ENCODE measurements at regions not wholly inside any gene's neighbourhood (a gene's known extent, or its start where the extent isn't known, plus 50 kb on each side); places are given as distances from the start of the nearest gene placed in this dataset.

DNA sequence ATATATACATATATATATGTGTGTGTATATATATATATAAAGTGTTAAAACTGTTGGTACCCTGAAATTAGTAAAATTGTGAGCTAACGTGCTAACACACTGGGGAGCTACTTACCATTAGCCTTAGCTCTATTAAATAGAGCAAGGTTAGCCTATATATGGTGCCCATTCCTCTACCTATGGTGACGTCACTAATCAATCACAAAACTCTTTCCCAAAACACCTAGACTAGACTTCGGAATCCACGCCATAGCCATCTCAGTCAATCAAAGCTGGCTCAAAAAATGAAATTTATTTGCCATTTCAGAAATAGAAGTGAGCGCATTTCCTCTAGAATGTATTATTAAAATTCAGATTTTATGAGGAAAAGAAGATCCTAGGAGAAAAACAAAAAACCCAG, 229.0 kb upstream of the TENM3 start:
- H3K79me1 ChIP-seq (ENCODE audit: low read length): no peaks in the 10 kb centered on the region
- no peak overlapping the region for H3K9ac ChIP-seq (ENCODE audit: low read length)
- H3K56ac ChIP-seq (ENCODE audit: low read length): no peak overlapping the region
- H3K4ac ChIP-seq (ENCODE audit: low read depth, low read length): no peak overlapping the region
- no peak overlapping the region for H3K4me2 ChIP-seq (ENCODE audit: low read length)
- H2AK5ac ChIP-seq (ENCODE audit: low read length): no peak overlapping the region
- no peaks in the 10 kb centered on the region for H3K36me3 ChIP-seq (ENCODE audit: control insufficient read depth, insufficient read depth, low read length)
- H3K4me3 ChIP-seq (ENCODE audit: low read length): no peak overlapping the region
- no peak overlapping the region for H4K8ac ChIP-seq (ENCODE audit: low read depth, low read length)
- no peak overlapping the region for H3K27ac ChIP-seq (ENCODE audit: low read depth, low read length)
- no peaks in the 10 kb centered on the region for H3K4me1 ChIP-seq (ENCODE audit: control insufficient read depth, low read depth, low read length)
- H3K18ac ChIP-seq (ENCODE audit: low read length): no peak overlapping the region
- H2BK5ac ChIP-seq (ENCODE audit: low read length): no peak overlapping the region
- H2BK120ac ChIP-seq (ENCODE audit: low read depth, low read length): no peak overlapping the region
- no peaks in the 10 kb centered on the region for H3K27me3 ChIP-seq (ENCODE audit: insufficient read depth, low read length, poor library complexity)
- H2BK15ac ChIP-seq (replicated peaks; ENCODE audit: low read depth): no peak overlapping the region
- DNase-seq: no peak
- H3K79me2 ChIP-seq (ENCODE audit: control insufficient read depth, insufficient read depth, low read length): no peaks in the 10 kb centered on the region
- no peak overlapping the region for H3K23ac ChIP-seq (ENCODE audit: low read length)
- no peak overlapping the region for H4K5ac ChIP-seq (ENCODE audit: low read length)
- WGBS (ENCODE audit: extremely low coverage, insufficient coverage, low lambda C conversion rate): 100% methylated on average over 2 of the region's 5 CpGs

DNA sequence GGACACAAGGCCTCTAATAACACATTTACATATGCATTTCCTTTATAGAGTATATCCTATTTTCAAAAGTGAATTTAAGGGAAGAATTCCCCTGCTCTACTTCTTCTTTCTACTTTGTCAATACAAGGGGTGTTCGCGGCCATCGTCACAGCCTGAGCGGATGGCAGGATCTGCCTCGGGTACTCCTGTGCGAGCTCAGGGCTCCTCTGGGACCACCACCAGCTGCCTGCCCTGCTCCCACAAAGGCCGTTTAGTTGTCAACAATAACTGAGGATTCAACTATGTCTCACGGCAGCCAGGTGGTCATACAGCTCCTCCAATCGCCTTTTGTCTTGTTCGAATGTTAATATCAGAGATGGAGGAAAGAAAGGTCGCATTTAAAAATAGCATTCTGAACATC, 228.2 kb upstream of the TENM3 start:
- Histone ChIP-seq H4K5ac (ENCODE audit: low read length) (no peak overlapping the region), H3K36me3 (ENCODE audit: control insufficient read depth, insufficient read depth, low read length) (no peaks in the 10 kb centered on the region), H3K27me3 (ENCODE audit: insufficient read depth, low read length, poor library complexity) (no peaks in the 10 kb centered on the region), H4K8ac (ENCODE audit: low read depth, low read length) (no peak overlapping the region), H3K79me1 (ENCODE audit: low read length) (no peaks in the 10 kb centered on the region), H2AK5ac (ENCODE audit: low read length) (no peak overlapping the region), H3K79me2 (ENCODE audit: control insufficient read depth, insufficient read depth, low read length) (no peaks in the 10 kb centered on the region), H2BK5ac (ENCODE audit: low read length) (no peak overlapping the region), H3K27ac (ENCODE audit: low read depth, low read length) (no peak overlapping the region), H3K18ac (ENCODE audit: low read length) (no peak overlapping the region), H3K23ac (ENCODE audit: low read length) (no peak overlapping the region), H3K9ac (ENCODE audit: low read length) (no peak overlapping the region), H3K4me3 (ENCODE audit: low read length) (no peak overlapping the region), H2BK120ac (ENCODE audit: low read depth, low read length) (no peak overlapping the region), H3K4me1 (ENCODE audit: control insufficient read depth, low read depth, low read length) (no peaks in the 10 kb centered on the region), H2BK15ac (replicated peaks; ENCODE audit: low read depth) (no peak overlapping the region), H3K4ac (ENCODE audit: low read depth, low read length) (no peak overlapping the region), H3K56ac (ENCODE audit: low read length) (no peak overlapping the region), H3K4me2 (ENCODE audit: low read length) (no peak overlapping the region)
- no peak for DNase-seq
- WGBS (ENCODE audit: extremely low coverage, insufficient coverage, low lambda C conversion rate): no CpG with 5 or more reads among the region's 11 CpGs

- Histone ChIP-seq H3K4me1 (ENCODE audit: control insufficient read depth, low read depth, low read length) (no peaks in the 10 kb centered on the region), H3K4ac (ENCODE audit: low read depth, low read length) (no peak overlapping the region), H3K56ac (ENCODE audit: low read length) (no peak overlapping the region), H3K18ac (ENCODE audit: low read length) (no peak overlapping the region), H3K23ac (ENCODE audit: low read length) (no peak overlapping the region), H3K27ac (ENCODE audit: low read depth, low read length) (no peak overlapping the region), H2BK5ac (ENCODE audit: low read length) (no peak overlapping the region), H3K79me1 (ENCODE audit: low read length) (no peaks in the 10 kb centered on the region), H4K5ac (ENCODE audit: low read length) (no peak overlapping the region), H3K27me3 (ENCODE audit: insufficient read depth, low read length, poor library complexity) (no peaks in the 10 kb centered on the region), H3K9ac (ENCODE audit: low read length) (no peak overlapping the region), H2BK15ac (replicated peaks; ENCODE audit: low read depth) (no peak overlapping the region), H3K79me2 (ENCODE audit: control insufficient read depth, insufficient read depth, low read length) (no peaks in the 10 kb centered on the region), H3K4me2 (ENCODE audit: low read length) (no peak overlapping the region), H3K36me3 (ENCODE audit: control insufficient read depth, insufficient read depth, low read length) (no peaks in the 10 kb centered on the region), H2AK5ac (ENCODE audit: low read length) (no peak overlapping the region), H2BK120ac (ENCODE audit: low read depth, low read length) (no peak overlapping the region), H4K8ac (ENCODE audit: low read depth, low read length) (no peak overlapping the region), H3K4me3 (ENCODE audit: low read length) (no peak overlapping the region)
- no CpG with 5 or more reads among the region's 6 CpGs for WGBS (ENCODE audit: extremely low coverage, insufficient coverage, low lambda C conversion rate)
- no peak for DNase-seq
Observed at GRCh38 chr4:182015893-182016292, 227.3 kb upstream of the TENM3 start.

DNA sequence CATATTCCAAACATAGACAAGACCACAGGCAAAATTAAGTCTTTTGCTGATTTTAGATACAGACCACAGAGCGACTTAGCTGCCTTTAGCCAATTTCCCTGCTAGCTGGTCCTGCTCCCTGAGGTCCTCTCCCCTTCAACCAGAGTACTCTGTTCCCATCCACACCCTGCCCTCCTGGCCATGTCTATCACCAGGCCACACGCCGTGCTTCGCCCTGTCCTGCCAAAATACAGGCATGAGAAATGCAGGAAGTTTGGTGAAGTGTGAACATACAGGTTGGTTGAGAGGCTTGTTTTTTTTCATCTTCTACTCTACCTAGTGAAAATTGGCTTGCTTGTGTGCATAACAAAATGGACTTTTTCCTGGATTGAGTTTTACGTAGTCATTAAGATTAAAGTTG, 226.2 kb upstream of the TENM3 start:
- Histone ChIP-seq H3K79me1 (ENCODE audit: low read length) (no peaks in the 10 kb centered on the region), H3K4me3 (ENCODE audit: low read length) (no peak overlapping the region), H3K4me2 (ENCODE audit: low read length) (no peak overlapping the region), H2AK5ac (ENCODE audit: low read length) (no peak overlapping the region), H3K4ac (ENCODE audit: low read depth, low read length) (no peak overlapping the region), H4K8ac (ENCODE audit: low read depth, low read length) (no peak overlapping the region), H3K18ac (ENCODE audit: low read length) (no peak overlapping the region), H2BK15ac (replicated peaks; ENCODE audit: low read depth) (no peak overlapping the region), H3K27ac (ENCODE audit: low read depth, low read length) (no peak overlapping the region), H3K27me3 (ENCODE audit: insufficient read depth, low read length, poor library complexity) (no peaks in the 10 kb centered on the region), H3K79me2 (ENCODE audit: control insufficient read depth, insufficient read depth, low read length) (no peaks in the 10 kb centered on the region), H3K36me3 (ENCODE audit: control insufficient read depth, insufficient read depth, low read length) (no peaks in the 10 kb centered on the region), H2BK120ac (ENCODE audit: low read depth, low read length) (no peak overlapping the region), H2BK5ac (ENCODE audit: low read length) (no peak overlapping the region), H4K5ac (ENCODE audit: low read length) (no peak overlapping the region), H3K23ac (ENCODE audit: low read length) (no peak overlapping the region), H3K9ac (ENCODE audit: low read length) (no peak overlapping the region), H3K4me1 (ENCODE audit: control insufficient read depth, low read depth, low read length) (no peaks in the 10 kb centered on the region), H3K56ac (ENCODE audit: low read length) (no peak overlapping the region)
- DNase-seq: no peak
- WGBS (ENCODE audit: extremely low coverage, insufficient coverage, low lambda C conversion rate): no CpG with 5 or more reads among the region's 5 CpGs

DNA sequence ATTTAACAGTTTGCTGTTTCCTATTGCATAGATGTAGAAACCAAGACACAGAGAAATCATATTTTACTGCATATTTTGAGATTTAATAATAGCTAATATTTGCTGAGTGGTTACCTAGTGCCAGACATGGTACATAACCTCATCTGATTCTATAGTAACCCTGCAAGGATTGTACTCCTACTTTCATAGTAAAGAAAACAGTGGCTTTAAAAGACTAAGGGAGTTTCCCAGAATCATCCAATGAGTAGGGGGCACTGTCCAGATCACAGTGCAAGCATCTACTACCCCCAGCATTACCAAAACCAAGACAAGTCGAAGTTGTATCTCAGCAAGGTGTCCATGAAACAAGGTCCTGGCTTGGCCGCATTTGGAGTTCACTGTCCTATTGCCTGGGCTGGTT, 224.5 kb upstream of the TENM3 start:
- no peak overlapping the region for H3K56ac ChIP-seq (ENCODE audit: low read length)
- DNase-seq: no peak
- H3K9ac ChIP-seq (ENCODE audit: low read length): no peak overlapping the region
- H2BK5ac ChIP-seq (ENCODE audit: low read length): no peak overlapping the region
- no peak overlapping the region for H3K4me2 ChIP-seq (ENCODE audit: low read length)
- H3K23ac ChIP-seq (ENCODE audit: low read length): no peak overlapping the region
- H3K36me3 ChIP-seq (ENCODE audit: control insufficient read depth, insufficient read depth, low read length): no peaks in the 10 kb centered on the region
- H3K4me3 ChIP-seq (ENCODE audit: low read length): no peak overlapping the region
- H4K8ac ChIP-seq (ENCODE audit: low read depth, low read length): no peak overlapping the region
- H2BK120ac ChIP-seq (ENCODE audit: low read depth, low read length): no peak overlapping the region
- H3K27ac ChIP-seq (ENCODE audit: low read depth, low read length): no peak overlapping the region
- H2BK15ac ChIP-seq (replicated peaks; ENCODE audit: low read depth): no peak overlapping the region
- H3K27me3 ChIP-seq (ENCODE audit: insufficient read depth, low read length, poor library complexity): no peaks in the 10 kb centered on the region
- no peaks in the 10 kb centered on the region for H3K79me2 ChIP-seq (ENCODE audit: control insufficient read depth, insufficient read depth, low read length)
- WGBS (ENCODE audit: extremely low coverage, insufficient coverage, low lambda C conversion rate): no CpG with 5 or more reads among the region's 2 CpGs
- H3K4ac ChIP-seq (ENCODE audit: low read depth, low read length): no peak overlapping the region
- no peak overlapping the region for H3K18ac ChIP-seq (ENCODE audit: low read length)
- peak overlapping the region; percentile 27 for H4K5ac ChIP-seq (ENCODE audit: low read length)
- H3K4me1 ChIP-seq (ENCODE audit: control insufficient read depth, low read depth, low read length): no peaks in the 10 kb centered on the region
- H3K79me1 ChIP-seq (ENCODE audit: low read length): no peaks in the 10 kb centered on the region
- H2AK5ac ChIP-seq (ENCODE audit: low read length): no peak overlapping the region

DNA sequence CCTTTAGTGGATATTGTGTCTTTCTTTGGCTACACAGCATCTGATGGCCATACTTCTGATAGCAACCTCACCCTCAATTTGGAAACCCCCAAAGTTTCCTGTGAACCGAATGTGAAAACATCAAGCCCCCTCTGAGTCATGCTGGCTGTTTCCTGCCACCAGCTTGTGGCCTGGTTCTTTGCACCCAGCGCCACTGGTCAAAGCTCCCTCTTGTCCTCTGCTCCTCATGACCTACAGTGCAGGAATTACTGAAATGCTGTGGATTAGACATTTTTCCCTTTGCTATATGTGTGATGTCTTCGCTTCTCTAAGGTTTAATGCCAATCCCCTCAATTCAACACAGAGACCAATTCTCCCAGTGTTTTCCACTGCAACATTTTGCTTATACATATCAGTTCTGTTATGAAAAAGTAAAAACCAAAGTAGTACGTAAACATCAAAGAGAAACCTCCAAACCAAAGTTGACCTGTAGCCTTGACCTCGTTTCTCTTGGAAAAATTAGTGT, 224.0 kb upstream of the TENM3 start:
- DNase-seq: no peak
- Histone ChIP-seq H2BK5ac (ENCODE audit: low read length) (no peak overlapping the region), H3K4ac (ENCODE audit: low read depth, low read length) (no peak overlapping the region), H3K4me2 (ENCODE audit: low read length) (no peak overlapping the region), H3K23ac (ENCODE audit: low read length) (no peak overlapping the region), H3K4me3 (ENCODE audit: low read length) (no peak overlapping the region), H3K56ac (ENCODE audit: low read length) (no peak overlapping the region), H2BK120ac (ENCODE audit: low read depth, low read length) (no peak overlapping the region), H3K27ac (ENCODE audit: low read depth, low read length) (no peak overlapping the region), H4K5ac (ENCODE audit: low read length) (no peak overlapping the region), H4K8ac (ENCODE audit: low read depth, low read length) (no peak overlapping the region), H2AK5ac (ENCODE audit: low read length) (no peak overlapping the region), H3K4me1 (ENCODE audit: control insufficient read depth, low read depth, low read length) (no peaks in the 10 kb centered on the region), H3K18ac (ENCODE audit: low read length) (no peak overlapping the region), H3K36me3 (ENCODE audit: control insufficient read depth, insufficient read depth, low read length) (no peaks in the 10 kb centered on the region), H3K79me2 (ENCODE audit: control insufficient read depth, insufficient read depth, low read length) (no peaks in the 10 kb centered on the region), H3K27me3 (ENCODE audit: insufficient read depth, low read length, poor library complexity) (no peaks in the 10 kb centered on the region), H3K79me1 (ENCODE audit: low read length) (no peaks in the 10 kb centered on the region), H3K9ac (ENCODE audit: low read length) (no peak overlapping the region), H2BK15ac (replicated peaks; ENCODE audit: low read depth) (no peak overlapping the region)
- WGBS (ENCODE audit: extremely low coverage, insufficient coverage, low lambda C conversion rate): no CpG with 5 or more reads among the region's 5 CpGs

Data from mesendoderm (in vitro differentiated cells).